ENCODE measurements at regions not wholly inside any gene's neighbourhood (a gene's known extent, or its start where the extent isn't known, plus 50 kb on each side); places are given as distances from the start of the nearest gene placed in this dataset.

DNA sequence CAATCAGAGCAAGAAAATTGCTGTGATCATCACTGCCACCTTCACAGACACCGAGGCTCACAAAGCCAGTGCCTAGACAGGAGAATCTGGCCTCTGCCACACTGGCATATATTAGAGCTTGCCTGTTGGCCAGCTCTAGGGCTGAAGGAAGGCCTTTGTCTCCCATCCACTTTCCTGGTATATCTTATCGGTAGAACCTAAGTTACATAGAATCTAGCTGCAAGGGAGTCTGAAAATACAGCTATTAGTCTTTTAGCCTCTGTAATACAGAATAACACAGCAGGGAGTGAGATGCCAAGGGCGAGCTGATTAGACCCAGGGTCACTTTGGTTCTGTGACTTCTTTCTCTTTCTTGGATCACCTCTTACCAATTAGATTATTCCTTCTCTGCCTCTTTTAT is 154.9 kb upstream of the KL start:
- no peak for DNase-seq (ENCODE audit: low read depth)

DNA sequence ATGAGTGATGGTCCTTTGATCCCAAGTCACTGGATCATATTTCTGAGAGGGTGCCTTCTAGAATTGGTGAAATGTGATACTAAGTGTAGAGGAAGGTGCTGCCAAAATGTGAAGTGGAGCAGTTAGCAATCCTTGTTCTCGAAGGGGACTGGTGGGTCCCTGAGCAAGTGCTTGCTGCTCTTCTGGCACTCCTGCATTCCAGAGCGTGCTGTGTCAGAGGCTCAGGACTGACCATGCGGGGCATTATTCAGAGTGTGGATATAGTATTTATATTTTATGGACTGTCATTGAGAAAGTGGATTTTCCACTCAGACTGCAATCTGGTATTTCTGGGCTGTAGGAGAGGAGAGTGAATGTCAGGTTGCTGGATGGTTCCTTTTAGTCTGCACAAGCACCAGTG is 152.6 kb upstream of the KL start:
- no peak for DNase-seq (ENCODE audit: low read depth)

DNA sequence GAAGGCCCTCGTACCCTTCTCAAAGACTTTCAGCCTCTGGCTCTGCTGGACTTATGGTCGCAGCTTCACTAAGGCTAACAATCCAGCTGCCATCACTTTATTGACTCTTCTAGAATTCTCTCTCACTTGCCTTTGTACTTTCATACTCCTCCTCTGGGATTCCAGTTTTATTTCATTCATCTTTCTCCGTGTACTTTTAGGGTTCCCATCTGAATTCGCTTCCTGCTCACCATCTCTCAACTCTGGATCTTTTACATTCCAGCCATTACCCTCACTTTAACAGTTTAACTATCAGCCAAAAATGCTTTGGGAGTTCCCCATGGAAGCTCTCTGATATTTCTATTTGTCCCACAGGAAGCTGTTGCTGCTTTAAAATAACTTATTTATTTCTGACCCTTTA is 149.3 kb upstream of the KL start:
- no peak for DNase-seq (ENCODE audit: low read depth)

DNA sequence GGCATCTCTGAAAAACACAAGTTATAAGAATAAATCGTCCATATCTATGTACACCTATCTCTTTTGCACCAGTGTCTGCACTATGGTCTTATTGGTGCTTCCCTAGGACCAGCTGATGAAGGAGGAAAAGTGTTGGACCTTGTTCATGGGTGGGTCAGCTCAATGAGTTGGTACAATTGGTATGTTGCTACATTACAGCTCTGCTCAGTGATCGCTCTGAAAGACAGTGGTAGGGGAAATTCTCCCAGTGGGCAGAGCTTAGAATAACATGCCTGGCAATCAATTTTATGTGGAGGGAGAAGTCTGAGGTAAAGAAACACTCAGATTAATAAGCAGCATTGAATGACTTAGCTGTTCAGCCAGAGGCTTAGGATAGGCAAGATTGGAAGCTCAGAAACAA is 138.7 kb upstream of the KL start:
- no peak for DNase-seq (ENCODE audit: low read depth)

DNA sequence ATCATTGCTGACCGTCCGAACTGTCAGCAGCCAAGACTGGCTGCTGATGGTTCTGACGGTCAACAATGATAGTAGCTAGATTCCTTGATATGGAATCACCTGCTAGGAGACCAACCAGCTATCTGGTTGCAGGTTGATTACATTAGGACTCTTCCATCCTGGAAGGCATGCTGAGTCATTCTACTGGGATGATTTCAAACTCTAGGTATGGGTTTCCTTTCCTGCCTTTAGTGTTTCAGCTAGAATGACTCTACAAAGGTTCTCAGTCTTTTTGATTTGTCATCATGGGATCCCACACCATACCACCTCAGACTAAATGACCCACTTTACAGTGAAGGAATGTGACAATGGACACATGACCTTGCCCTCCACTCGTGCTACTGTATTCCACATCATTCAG is 138.1 kb upstream of the KL start:
- DNase-seq (ENCODE audit: low read depth) = peak; percentile 10

DNA sequence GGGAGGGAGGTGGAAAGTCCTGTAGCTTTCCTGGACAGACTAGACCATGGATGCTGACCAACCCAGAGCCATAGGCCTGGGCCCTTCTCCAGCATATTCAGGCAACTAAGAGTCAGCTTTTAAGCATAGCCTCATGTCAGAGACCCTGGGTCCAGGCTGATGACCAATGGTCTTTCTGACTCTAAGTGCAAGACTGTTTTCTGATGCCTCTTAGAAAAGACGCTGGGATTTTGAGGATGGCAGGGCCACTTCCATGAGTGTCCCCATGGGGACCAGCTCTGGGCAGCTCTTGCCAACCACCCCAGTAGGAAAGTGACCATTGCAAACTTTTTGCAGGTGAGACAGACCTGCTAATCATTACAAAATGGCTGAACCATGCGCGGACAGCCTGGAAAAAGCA is 135.6 kb upstream of the KL start:
- no peak for DNase-seq (ENCODE audit: low read depth)

DNA sequence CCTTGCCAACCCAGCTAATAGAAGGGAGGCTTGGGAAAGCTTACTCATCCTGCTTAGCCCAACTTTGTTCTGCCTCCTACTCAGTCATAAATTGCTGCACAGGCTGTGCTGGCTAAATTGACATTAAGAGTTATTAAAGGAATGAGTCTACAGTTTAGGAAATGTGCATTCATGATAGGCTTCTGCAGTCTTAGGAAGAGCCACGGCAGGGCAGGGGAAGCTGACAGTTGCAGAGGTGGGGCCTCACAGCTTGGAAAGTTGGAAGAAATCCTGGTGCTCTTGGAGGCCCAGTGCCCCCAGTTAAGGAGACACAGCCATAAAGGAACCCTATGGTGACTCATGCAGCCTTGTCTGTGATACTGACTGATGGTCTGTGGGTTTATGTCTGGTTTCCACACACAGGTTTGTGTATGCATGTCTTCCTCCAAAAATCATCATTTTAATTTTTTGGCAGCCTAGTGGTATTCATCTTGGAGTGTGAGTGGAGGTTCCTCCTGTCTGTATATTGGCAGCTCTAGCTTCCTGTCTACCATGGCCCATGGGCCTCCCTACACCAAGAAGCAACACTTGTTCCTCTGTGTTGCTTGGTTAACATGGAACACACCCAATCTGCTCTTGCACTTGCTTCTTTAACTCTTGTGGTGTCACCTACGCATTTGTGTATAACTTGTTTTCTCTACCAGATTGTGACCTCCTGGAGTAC is 135.0 kb upstream of the KL start:
- DNase-seq (ENCODE audit: low read depth) = peak; percentile 71

DNA sequence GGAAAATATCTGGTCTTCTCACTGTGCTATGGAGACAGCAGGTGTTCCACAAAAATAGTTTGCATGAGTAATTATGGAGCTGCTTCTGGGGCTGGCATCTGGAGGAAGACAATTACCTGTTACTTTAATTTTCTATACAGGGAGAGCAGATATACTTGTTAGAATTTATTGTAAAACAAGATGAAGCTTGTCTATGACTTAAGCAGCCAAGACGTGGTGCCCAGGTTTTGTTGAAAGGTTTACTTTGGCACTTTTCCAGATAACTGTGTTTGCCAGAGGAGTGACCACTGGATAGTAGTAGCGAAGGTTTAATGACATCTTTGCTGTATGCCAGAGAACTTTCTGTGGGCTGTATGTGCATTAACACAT is 134.5 kb upstream of the KL start:
- DNase-seq (ENCODE audit: low read depth) = no peak

DNA sequence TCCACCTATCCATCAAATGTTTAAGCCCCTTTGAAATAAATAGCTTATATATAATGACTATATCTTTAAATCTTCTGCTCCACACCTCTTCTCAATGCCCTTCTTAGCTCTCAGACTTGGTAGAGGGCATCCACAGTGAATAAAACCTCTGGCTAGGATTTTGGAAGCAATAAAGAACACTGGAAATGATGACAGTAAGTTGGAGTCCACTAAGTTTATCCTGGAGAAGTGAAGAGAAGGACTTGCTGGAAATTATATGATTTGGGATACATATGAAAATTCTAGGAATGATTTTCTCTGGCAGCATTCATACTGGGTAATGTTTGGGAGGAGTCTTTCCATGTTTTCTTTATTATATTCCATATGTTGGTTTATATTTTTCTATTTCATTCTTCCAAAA is 133.5 kb upstream of the KL start:
- DNase-seq (ENCODE audit: low read depth) = no peak

DNA sequence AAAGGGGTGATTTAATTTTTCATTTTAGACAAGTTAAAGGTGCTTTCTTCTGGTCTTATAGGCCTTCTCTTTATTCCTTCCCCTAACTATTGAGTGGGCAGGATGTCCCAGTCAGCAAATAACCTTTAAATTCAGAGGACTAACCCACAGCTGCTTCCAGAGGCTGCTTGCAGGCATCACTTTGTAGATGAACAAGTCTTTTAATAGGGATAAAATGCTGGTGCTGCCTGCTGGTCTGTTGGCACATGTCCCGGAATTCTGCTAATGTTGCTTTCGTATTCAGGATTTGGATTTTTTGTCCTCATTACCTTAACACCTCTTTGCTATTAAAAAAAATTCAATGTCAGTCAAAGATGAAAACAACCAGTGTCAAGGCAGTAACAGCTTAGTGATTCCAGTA is 132.7 kb upstream of the KL start:
- peak; percentile 42 for DNase-seq (ENCODE audit: low read depth)

DNA sequence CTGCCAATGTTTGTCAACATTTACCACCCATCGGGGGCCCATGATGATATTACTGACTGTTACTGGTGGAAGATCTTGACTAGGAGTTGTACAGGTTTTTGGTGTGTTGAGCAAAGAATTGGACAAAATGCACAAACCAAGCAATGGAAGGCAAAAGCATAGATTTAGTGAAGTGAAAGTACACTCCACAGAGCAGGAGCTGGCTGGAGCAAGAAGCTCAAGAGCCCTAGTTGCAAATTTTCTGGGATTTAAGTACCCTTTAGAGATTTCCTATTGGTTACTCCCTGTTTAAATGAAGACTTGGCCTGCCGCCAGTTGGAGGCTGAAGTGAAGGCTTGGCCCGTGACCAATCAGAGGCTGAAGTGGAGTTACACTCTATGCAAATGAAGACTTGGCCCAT is 128.6 kb upstream of the KL start:
- DNase-seq (ENCODE audit: low read depth) = no peak

DNA sequence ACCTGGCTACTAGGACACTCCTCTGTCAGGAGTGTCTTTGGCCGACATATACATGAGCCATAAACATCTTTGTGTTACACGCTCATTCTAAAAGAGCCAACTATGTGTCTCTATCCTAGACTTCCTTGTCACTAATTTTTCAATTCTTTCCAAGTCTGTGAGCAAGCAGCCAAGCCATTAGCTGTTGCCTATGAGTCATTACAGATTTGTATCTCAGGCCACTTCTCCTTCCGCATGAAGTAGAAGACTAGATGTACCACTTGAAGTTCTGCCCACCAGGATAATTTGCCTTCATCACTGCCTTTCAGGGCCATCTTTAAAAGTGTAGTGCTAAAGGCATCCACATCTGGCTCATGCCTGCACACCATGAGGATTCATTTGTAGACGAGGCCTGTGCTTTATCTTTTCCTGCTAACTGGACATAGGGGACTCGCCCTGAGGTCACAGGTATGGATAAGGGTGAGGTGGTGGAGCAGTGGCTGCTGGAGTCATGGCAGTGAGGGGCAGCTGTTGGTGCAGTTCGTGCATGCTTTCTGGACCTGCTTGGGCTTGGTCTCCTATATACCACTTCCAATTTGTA is 126.1 kb upstream of the KL start:
- no peak for DNase-seq (ENCODE audit: low read depth)

DNA sequence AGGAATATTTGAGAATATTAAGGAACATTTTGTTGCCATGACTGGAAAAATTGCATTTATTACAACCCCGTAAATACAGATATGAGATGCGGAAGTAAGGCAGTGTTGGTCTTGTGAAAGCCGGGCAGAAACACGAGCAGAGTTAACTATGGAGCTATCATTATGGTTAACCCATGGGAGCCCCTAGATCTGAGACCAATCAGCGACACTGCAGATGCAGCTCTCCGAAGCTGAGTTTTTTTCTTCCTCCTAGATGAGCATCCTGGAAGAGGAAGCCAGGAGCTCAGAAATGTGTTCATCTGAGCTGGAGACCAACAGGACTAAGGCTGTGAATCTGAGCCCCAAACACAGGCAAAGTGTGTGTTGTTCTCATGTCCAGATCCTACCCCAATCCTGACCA is 123.0 kb upstream of the KL start:
- DNase-seq (ENCODE audit: low read depth) = no peak

DNA sequence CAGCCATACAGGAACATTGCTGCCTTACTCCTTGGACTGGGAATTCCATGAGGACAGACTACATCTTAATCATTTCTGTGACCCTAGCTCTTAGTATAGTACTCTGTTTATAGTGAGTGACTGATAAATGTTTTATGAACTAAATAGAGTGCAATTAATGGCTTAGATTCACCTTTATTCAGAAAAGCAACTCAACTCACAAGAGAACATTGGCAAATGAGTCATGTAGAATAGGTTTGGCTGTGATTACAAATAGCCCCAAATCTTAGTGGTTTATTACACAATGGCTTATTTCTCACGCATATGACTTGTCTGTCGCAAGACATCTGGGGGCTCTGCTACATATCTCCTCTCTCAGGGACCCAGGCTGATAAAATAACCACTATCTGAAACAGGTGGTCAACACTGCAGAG is 121.6 kb upstream of the KL start:
- peak; percentile 60 for DNase-seq (ENCODE audit: low read depth)

DNA sequence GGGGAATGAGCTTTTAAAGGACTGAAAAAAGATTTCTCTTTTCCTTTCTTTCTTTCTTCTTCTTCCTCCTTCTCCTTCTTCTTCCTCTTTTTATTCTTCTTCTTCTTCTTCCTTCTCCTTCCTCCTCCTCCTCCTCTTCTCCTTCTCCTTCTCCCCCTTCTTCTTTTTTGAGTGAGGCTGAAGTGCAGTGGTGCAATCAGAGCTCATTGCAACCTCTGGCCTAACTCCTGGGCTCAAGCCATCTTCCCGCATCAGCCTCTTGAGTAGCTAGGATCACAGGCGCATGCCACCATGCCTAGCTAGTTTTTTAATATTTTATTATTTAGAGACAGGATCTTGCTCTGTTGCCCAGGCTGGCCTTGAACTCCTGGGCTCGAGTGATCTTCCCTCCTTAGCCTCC is 120.9 kb upstream of the KL start:
- DNase-seq (ENCODE audit: low read depth) = no peak

DNA sequence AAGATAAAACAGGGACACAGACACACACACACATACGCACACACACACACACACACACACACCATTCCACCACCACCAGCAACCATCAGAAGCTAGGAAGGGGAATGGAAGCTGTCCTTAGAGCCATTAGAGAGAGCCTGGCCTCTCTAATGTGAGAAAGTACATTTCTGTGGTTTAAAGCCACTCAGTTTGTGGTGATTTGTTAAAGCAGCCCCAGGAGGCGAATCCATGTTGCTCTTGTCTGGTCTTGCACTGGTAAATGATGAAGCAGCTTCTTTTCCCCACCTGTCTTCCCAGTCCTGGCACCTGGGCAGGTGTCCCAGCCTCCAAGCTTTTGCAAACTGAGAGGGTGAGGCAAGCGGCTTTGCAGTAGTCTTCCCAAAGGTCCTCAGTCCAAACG is 118.9 kb upstream of the KL start:
- no peak for DNase-seq (ENCODE audit: low read depth)

DNA sequence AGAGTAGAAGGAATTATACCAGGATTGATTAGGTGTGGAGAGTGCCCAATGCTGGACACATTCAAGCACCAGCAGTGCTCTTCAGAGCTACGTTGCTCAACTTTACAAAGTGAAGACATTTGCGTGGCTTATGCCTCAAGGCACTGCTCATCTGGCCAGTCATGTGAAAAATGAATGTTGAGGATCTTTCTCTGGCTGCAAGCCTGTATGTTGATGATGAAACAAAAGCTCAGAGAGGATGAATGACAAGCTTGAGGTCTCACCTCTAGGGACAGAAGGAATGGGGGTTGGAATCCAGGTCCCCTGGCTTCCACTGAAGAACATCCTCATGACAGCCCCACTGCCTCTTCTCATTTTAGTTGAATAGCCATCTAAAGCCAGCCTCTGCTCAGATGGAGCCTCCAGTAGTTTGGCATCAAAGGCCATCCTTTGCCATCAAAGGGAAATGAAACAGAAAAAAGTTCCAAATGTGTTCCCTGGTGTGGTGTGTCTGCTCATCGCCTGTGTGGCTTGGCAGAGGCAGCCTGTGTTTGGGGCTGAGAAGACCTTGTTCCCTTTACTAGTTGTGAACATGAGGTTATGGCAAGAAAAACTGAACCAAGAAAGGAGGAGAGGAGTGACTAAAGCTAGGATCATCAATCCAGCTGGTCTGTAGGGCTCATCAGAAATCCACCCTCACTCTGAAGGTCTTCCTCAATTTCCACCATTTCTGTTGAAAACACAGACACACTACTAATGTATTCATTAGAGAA is 114.0 kb upstream of the KL start:
- no peak for DNase-seq (ENCODE audit: low read depth)

DNA sequence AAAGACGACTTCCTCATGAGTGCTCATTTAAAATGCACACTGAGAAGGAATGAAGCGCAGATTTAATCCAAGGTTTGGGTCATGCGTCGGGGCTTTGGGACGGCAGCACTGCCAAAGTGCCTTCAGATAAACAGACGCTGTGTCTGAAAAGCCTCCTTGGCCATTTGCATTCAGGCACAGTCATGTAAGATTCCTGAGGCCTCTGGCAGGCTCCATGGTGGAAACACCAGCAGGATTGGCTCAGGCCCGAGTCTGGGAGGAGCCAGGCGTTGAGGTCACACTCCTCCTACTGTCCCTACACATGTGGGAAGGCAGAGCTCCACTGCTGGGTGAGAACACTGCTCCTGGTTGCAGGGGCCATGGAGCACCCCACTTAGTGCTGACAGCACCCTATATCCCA is 113.3 kb upstream of the KL start:
- DNase-seq (ENCODE audit: low read depth) = no peak

DNA sequence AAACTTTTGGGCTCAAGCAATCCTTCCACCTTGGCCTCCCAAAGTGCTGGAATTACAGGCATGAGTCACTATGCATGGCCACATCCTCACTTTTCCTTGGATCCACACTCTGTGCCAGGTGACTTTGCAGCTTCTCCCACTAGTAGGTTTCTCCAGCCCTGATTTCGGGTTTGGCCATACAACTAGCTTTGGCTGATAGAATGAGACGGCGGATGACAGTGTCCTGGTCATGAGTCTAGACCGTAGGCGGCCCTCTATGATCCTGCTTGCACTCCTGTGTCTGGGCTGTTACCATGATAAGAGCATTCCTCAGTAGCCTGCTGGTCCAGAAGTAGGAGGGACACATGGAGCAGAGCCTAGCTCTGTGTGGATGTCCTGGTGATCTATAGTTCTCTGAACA is 112.5 kb upstream of the KL start:
- no peak for DNase-seq (ENCODE audit: low read depth)

DNA sequence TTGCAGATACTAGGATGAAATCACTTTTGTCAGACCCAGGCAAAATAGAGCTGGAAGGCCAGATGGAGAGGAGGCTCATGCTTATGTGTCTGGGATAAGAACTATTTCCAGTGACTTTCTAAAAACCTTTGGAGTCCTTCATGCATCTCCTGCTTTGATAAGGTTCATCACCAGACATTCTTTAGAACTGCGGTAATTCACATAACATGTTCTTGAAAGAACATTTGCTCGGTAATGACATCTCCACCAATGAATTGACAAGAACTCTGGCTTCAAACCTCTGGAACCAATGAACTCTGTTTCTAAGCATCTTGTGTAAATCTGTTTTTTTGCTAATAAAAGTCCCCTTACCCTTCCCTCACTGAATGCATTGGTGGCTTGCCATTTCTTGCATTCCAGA is 112.0 kb upstream of the KL start:
- DNase-seq (ENCODE audit: low read depth) = no peak

DNA sequence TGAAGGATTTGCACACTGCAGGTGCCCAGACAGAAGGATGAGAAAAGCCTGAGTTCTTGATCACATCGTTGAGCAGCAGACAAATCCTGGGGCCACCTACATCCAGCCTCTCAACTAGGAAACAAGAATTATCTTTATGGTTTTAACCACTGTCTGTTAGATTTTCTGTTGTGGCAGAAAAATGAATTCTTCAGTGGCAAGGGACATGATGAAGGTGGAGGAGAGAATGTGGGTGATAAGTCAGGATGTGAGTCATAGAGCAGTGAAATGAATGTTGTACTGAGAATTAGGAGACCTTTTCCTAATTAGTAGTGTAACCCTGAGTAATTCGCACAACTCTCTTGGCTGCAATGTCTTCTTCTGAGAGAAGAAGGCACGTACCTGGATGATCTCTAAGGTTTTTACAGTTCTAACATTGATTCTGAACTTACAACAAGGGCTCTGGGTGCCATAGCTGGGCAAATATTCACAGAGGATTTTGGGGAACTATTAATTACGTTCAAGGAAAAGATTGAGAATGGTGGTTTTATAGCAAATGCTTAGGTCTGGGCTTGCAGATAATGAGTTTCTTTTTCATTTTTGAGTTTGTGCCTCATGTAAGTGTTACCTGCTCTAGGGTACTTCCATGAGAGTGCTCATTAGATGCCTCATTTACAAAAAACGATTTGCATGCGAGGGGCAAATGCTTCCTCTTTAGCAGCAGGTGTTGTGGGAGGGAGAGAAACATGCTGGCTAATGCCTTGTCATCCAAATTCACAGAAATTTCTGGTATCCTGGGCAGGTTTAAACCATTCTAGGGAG is 111.0 kb upstream of the KL start:
- peak; percentile 58 for DNase-seq (ENCODE audit: low read depth)

DNA sequence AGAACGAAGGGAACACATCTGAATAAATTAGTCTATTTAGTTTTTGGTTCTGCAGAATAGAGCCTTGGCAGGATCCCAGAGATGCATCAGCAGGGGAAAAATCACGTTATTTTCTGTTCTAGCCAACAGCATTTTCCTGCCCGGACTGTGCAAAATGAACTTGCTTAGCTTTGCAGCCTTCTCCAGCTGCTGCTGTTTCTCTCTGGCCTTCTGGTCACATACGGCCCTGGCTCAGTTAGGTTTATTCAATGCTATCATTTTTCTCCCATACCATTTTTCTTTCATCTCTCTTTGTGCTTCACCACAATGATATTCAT is 110.4 kb upstream of the KL start:
- DNase-seq (ENCODE audit: low read depth) = no peak

DNA sequence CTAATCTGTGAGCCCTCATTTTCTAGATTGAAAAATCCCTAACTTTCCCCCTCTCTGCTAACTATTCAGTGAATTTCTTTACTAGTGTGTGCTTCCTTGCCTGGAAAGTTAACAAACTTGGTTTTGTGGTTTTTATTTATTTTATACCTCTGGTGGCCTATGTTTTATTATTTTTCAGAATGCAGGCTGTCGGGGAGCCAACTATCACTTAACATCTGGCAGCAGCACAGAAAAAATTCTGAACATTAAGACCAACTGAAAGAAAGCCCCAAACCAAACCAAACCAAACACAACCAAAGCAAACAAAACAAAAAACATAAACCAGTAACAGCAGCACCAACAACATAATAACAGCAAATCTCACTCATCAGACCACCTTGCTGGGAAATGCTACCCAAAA is 109.0 kb upstream of the KL start:
- no peak for DNase-seq (ENCODE audit: low read depth)

Measured in RPMI7951 (cell line).